Stimulated activated naive B cell treated with anti-CD40 and anti-IgM and Interleukin-4, amounts not matched to agents 10 μg/mL and 1 μg/mL and 100 μg/mL, for 72 hours (primary cell): ENCODE measurements at regions not wholly inside any gene's neighbourhood (a gene's known extent, or its start where the extent isn't known, plus 50 kb on each side); places are given as distances from the start of the nearest gene placed in this dataset.

Experiments
- ATAC-seq, 2 donors: fragments of 150-1000 bp; cut with Tn5 transposase; replicated peaks; 2 replicates each; pipeline ENCODE4 v1.10.0; 2021; ENCODE audit warnings: moderate library complexity in 1 of 2
- DNase-seq: peaks from one replicate; pipeline ENCODE4 v3.0.0; 2021
- H3K27ac Mint-ChIP-seq: one replicate; pipeline ENCODE4 v1.8.0; 2022; ENCODE audit warnings: mild to moderate bottlenecking, mixed read lengths
- H3K27me3 Mint-ChIP-seq, 2 donors: one replicate each; pipeline ENCODE4 v1.8.0; 2022; ENCODE audit warnings: mixed read lengths in 2 of 2
- H3K36me3 Mint-ChIP-seq, 2 donors: one replicate each; pipeline ENCODE4 v1.8.0; 2022; ENCODE audit warnings: mixed read lengths in 2 of 2, mild to moderate bottlenecking in 1 of 2
- H3K4me1 Mint-ChIP-seq, 2 donors: one replicate each; pipeline ENCODE4 v1.8.0; 2022; ENCODE audit warnings: mixed read lengths in 2 of 2, mild to moderate bottlenecking in 1 of 2
- H3K4me3 Mint-ChIP-seq, 2 donors: one replicate each; pipeline ENCODE4 v1.8.0; 2022; ENCODE audit warnings: mild to moderate bottlenecking in 2 of 2, mixed read lengths in 2 of 2, moderate library complexity in 1 of 2
- H3K9me3 Mint-ChIP-seq, 2 donors: one replicate each; pipeline ENCODE4 v1.8.0; 2022; ENCODE audit warnings: mixed read lengths in 2 of 2, mild to moderate bottlenecking in 1 of 2

DNA sequence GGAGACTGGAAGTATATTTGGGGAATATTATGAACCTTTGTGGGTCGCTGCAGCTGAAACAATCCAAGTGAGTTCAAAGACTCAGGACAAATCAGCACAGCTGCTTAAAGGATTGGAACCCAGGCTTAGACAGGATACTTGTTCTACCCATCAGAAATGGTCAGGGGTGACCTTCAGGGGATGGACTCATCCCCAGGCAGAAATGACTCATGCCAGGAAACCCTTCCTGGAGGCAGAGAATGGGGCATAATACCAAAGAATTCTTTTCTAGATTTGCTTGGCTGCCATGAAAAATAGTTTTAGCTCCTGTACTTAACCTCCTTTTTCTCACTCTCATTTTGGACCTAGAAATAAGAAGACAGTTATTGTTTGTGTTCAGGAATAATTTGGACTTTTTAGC is 425.5 kb downstream of the TSN start:
- H3K9me3 Mint-ChIP-seq, result no peaks in the 10 kb centered on the region

DNA sequence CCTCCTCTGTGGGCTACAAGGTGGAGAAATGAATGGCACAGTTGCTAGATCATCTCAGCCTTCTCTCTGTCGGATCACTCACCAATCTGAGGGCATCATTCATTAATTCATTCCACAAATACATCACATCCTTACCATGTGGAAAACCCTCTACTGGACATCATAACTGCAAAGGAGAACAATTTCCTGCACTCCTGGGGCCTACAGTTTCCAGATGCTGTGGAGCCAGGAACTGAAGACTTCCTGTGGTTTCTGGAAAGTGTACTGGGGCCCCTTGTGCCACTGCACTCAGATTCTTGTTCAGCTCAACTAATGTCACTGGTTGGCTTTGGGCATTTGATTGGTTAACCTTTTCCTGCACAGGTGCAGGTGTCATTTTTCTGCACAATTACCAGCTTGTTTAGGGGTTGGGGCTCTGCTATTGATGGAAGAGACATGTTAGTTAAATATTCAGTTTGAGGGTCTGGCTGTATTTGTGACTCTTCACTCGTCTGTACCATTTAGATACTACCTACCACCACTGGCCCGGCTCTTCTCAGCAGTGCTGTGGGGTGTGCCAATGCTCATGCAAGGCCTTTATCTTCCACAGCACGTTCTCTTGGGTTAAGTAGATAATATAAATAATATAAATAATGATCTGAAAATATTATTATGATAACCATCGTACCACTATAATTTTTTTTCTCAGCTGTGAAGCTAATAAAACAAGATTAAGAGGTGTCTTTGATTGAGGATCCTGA is 427.3 kb downstream of the TSN start:
- no peak for DNase-seq
- H3K4me1 Mint-ChIP-seq, result no peaks in the 10 kb centered on the region
- no peak for ATAC-seq
- H3K36me3 Mint-ChIP-seq, result no peaks in the 10 kb centered on the region
- H3K27ac Mint-ChIP-seq, result no peak overlapping the region
- H3K4me3 Mint-ChIP-seq, result no peak overlapping the region
- peaks cover 0 to 5% of the 10 kb centered on the region in 2 donors for H3K27me3 Mint-ChIP-seq
- no peaks in the 10 kb centered on the region for H3K9me3 Mint-ChIP-seq

More for the DNA sequence above, 425.5 kb downstream of the TSN start:
- Mint-ChIP-seq H3K36me3 (no peaks in the 10 kb centered on the region), H3K4me1 (no peaks in the 10 kb centered on the region), H3K27ac (no peak overlapping the region), H3K4me3 (no peak overlapping the region), H3K27me3 (no peaks in the 10 kb centered on the region)
- DNase-seq (no peak), ATAC-seq (no peak)

DNA sequence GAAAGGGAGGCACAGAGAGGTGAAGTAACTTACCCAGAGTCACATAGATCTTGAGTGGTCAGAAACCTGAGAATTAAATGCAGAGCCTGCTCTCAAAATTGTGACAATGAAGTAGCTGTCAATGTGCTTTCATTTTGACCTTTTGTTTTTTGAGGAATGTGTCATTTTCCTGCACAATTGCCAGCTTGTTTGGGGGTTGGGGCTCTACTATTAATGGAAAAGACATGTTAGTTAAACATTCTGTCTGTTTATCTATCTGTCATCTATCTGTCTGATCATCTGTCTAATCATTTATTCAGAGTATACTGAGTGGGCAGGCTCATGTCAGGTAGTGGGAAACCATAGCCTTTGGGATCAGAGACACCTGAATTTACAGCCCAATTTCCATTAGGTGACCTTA is 428.4 kb downstream of the TSN start:
- no peaks in the 10 kb centered on the region for H3K9me3 Mint-ChIP-seq
- no peak overlapping the region for H3K27ac Mint-ChIP-seq
- DNase-seq (no peak), ATAC-seq (no peak)
- peaks cover 0 to 5% of the 10 kb centered on the region in 2 donors for H3K27me3 Mint-ChIP-seq
- H3K4me3 Mint-ChIP-seq, result no peak overlapping the region
- no peaks in the 10 kb centered on the region for H3K36me3 Mint-ChIP-seq
- H3K4me1 Mint-ChIP-seq, result no peaks in the 10 kb centered on the region

DNA sequence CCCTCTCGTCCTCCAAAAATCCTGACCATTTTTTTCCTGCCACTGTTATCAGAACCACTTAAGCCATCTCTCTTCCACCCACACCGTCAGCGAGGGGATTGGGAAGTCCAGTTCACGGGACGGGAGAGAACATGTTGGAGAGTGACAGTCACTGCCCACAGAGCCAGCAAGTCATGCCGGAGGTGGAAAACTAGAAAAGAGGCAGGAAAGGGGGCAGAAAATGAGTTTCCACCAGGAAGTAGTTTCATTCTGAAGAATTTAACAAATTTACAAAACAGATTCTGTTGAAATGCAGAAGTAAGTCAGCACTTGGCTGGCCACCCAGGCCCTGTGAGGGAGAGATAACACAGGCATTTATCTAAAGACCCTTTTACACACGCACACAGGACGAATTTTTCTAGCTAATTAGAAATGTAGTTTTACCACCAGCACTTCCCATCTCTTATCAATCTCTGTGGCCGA is 431.3 kb downstream of the TSN start:
- no peak overlapping the region for H3K27ac Mint-ChIP-seq
- no peaks in the 10 kb centered on the region for H3K4me1 Mint-ChIP-seq
- no peaks in the 10 kb centered on the region for H3K36me3 Mint-ChIP-seq
- H3K27me3 Mint-ChIP-seq, result peaks cover 0 to 5% of the 10 kb centered on the region in 2 donors
- H3K4me3 Mint-ChIP-seq, result no peak overlapping the region
- no peak for ATAC-seq
- no peak for DNase-seq
- H3K9me3 Mint-ChIP-seq, result no peaks in the 10 kb centered on the region

DNA sequence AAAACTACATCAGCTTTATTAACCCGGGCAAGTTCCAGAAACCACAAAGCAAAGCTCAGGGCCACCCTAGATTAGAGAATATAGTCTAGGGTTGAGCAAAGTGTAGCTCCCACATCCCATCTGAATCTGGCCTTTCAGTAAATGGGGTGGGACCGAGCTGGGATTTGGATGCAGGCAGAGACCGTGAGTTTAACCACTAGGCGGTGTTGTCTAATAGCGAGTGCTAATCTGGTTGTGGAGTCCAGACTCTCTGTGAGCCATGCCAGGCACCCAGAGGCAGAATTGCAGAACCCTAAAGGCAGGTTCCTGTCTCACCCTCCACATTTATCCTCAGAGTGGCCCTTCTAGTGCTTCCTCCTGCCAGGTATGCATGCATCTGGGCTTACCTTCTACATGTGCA is 435.9 kb downstream of the TSN start:
- no peak for ATAC-seq
- DNase-seq, result no peak
- Mint-ChIP-seq H3K9me3 (peaks cover 0 to 2% of the 10 kb centered on the region in 2 donors), H3K4me1 (no peaks in the 10 kb centered on the region), H3K4me3 (no peak overlapping the region), H3K36me3 (no peaks in the 10 kb centered on the region), H3K27me3 (peaks cover 0 to 5% of the 10 kb centered on the region in 2 donors), H3K27ac (no peak overlapping the region)

DNA sequence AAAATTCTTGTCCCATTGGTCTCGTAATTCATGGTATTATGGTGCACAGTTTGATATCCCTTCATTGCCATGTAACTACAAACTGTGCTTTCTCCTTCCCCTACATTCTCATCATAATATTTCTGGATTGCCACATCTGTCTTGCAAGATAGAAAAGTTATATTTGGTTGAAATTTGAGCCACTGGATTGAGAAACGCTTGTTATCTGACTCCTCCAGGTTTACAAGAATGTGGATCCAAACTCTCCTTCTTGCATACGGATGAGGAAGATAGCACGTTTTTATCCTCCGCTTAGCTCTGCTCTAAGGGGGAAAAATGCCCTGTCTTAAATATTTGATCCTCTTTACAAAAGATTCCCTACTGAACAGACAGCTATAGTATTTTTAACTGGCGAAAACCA is 438.2 kb downstream of the TSN start:
- Mint-ChIP-seq H3K27me3 (no peaks in the 10 kb centered on the region), H3K4me1 (no peaks in the 10 kb centered on the region), H3K4me3 (no peak overlapping the region), H3K27ac (no peak overlapping the region), H3K36me3 (no peaks in the 10 kb centered on the region), H3K9me3 (peaks cover 0 to 2% of the 10 kb centered on the region in 2 donors)
- ATAC-seq, result no peak
- DNase-seq, result no peak

DNA sequence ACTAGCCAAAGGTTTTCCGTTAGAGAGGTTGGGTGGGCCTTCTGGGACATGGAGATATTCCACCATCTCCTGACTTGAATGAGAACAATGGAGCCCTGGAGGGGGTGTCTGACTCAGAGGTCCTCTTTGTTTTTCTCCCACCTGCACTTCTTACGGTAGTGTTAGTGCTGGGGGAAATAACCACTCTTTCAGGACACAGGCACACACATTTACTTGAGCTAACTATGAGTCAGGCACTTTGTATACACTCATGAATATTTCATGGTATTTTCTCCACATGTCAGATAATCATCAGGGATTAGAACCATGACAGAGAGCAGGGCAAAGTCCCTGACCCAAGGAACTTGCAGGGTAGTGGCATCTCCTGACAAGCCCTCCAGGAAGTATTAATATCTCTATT is 439.1 kb downstream of the TSN start:
- Mint-ChIP-seq H3K36me3 (no peaks in the 10 kb centered on the region), H3K27ac (no peak overlapping the region), H3K4me3 (no peak overlapping the region), H3K9me3 (peaks cover 0 to 3% of the 10 kb centered on the region in 2 donors), H3K27me3 (no peaks in the 10 kb centered on the region), H3K4me1 (no peaks in the 10 kb centered on the region)
- DNase-seq (no peak), ATAC-seq (no peak)

DNA sequence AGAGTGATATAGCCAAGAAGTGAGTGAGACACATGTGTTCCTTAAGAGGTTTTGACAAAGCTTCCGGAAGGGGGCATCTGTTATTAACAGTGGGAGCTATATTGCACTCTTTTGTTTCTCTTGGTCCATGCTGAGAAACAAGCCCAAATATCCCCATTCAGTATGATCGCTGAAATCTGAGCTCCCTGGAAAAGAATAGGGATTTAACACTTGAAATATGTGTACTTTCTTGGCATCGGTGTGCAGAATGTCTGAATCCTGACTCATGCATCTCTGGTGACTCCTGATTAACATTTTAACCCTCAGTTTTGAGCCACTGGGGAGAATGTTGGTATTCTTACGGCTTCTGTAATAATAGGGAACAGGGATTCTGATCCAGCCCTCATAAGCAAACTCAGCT is 448.1 kb downstream of the TSN start:
- H3K36me3 Mint-ChIP-seq, result no peaks in the 10 kb centered on the region
- H3K4me3 Mint-ChIP-seq, result no peak overlapping the region
- DNase-seq (no peak), ATAC-seq (no peak)
- H3K4me1 Mint-ChIP-seq, result no peaks in the 10 kb centered on the region
- H3K27me3 Mint-ChIP-seq, result no peaks in the 10 kb centered on the region
- peaks cover 0 to 3% of the 10 kb centered on the region in 2 donors for H3K9me3 Mint-ChIP-seq
- H3K27ac Mint-ChIP-seq, result no peak overlapping the region

DNA sequence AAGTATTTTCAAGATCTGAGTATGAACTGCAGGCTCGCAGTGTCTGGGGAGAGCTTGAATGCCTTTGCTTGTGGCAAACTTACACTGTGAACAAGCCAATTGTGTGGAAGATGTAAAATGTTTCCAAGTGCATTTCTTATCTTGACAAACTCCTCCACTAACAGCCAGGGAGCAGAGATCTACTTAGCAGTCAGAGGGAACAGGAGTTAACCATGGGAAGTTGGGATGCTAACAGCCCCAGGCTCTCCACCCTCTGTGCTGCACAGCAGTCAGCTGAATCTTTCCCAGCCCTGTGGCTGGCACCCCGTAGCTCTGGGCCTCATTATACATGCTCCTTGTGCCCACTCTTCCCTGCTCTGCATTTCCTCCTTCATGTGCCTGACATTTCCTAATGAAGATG is 450.2 kb downstream of the TSN start:
- ATAC-seq, result no peak
- Mint-ChIP-seq H3K36me3 (no peaks in the 10 kb centered on the region), H3K9me3 (peaks cover 0 to 1% of the 10 kb centered on the region in 2 donors), H3K4me1 (no peaks in the 10 kb centered on the region), H3K4me3 (no peak overlapping the region), H3K27ac (no peak overlapping the region), H3K27me3 (no peaks in the 10 kb centered on the region)
- DNase-seq, result no peak

DNA sequence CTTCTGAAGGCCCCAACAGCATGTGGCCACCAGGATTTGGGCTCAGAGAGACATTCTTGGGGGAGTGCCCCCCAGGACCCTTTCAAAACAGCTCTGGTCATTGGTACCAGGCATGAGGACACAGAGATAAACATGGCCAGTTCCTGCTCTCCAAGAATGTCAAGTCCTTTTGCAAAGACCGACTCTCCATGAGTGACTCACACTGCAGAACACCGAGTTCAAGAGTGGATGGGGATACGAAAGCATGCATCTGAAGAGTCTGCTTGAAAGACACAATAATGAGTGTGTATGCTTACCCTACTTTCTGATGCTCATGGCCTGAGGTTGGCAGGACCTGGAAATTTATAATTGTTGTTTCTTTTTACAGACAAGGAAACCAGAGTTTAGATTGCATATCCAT is 450.6 kb downstream of the TSN start:
- no peak for DNase-seq
- H3K27ac Mint-ChIP-seq, result no peak overlapping the region
- H3K9me3 Mint-ChIP-seq, result peaks cover 0 to 1% of the 10 kb centered on the region in 2 donors

DNA sequence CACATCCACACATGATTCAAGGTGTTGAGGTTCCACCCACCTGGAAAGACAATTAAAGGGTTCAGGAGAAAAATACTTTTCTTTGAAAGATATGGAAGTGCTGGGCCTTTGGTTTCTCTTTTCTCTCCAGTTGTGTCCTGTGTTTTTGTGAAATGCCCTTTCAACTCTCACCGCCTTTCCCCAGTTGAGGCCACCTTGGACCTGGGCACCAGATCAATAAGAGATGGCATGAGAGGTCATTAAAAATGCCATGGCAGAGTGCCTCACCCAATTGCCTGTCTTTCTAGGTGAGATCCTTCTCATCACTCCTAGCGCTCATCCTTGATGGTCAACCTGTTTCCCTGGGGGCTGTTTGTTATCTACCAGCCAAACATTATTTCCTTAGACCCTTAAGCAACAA is 453.9 kb downstream of the TSN start:
- no peak for DNase-seq
- no peak for ATAC-seq
- no peaks in the 10 kb centered on the region for H3K4me1 Mint-ChIP-seq
- no peaks in the 10 kb centered on the region for H3K36me3 Mint-ChIP-seq
- H3K9me3 Mint-ChIP-seq, result peaks cover 0 to under 1% of the 10 kb centered on the region in 2 donors
- no peaks in the 10 kb centered on the region for H3K27me3 Mint-ChIP-seq
- no peak overlapping the region for H3K27ac Mint-ChIP-seq
- no peak overlapping the region for H3K4me3 Mint-ChIP-seq

More for the DNA sequence above, 450.6 kb downstream of the TSN start:
- ATAC-seq, result no peak
- H3K4me3 Mint-ChIP-seq, result no peak overlapping the region
- H3K36me3 Mint-ChIP-seq, result no peaks in the 10 kb centered on the region
- no peaks in the 10 kb centered on the region for H3K27me3 Mint-ChIP-seq
- H3K4me1 Mint-ChIP-seq, result no peaks in the 10 kb centered on the region

DNA sequence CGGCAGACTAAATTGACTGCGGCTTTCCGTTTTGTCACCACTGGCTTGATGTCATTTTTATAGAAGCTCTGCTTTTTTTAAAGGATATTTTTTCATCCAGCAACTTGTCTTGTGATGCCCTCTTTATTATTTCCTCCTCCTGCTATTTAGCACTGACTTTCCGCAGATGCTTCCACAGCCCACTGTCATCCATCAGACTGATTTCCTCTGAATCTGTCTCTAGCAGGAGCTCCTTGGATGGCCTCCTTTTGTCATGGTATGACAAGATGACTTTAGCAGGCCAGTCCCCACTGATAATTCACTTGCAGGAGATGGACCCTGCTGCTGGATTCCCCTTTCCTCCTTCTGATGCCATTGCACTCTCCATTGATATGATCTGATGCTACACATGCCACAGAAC is 454.6 kb downstream of the TSN start:
- Mint-ChIP-seq H3K27ac (no peak overlapping the region), H3K36me3 (no peaks in the 10 kb centered on the region), H3K9me3 (no peaks in the 10 kb centered on the region), H3K27me3 (no peaks in the 10 kb centered on the region), H3K4me3 (no peak overlapping the region), H3K4me1 (no peaks in the 10 kb centered on the region)
- DNase-seq (no peak), ATAC-seq (no peak)

DNA sequence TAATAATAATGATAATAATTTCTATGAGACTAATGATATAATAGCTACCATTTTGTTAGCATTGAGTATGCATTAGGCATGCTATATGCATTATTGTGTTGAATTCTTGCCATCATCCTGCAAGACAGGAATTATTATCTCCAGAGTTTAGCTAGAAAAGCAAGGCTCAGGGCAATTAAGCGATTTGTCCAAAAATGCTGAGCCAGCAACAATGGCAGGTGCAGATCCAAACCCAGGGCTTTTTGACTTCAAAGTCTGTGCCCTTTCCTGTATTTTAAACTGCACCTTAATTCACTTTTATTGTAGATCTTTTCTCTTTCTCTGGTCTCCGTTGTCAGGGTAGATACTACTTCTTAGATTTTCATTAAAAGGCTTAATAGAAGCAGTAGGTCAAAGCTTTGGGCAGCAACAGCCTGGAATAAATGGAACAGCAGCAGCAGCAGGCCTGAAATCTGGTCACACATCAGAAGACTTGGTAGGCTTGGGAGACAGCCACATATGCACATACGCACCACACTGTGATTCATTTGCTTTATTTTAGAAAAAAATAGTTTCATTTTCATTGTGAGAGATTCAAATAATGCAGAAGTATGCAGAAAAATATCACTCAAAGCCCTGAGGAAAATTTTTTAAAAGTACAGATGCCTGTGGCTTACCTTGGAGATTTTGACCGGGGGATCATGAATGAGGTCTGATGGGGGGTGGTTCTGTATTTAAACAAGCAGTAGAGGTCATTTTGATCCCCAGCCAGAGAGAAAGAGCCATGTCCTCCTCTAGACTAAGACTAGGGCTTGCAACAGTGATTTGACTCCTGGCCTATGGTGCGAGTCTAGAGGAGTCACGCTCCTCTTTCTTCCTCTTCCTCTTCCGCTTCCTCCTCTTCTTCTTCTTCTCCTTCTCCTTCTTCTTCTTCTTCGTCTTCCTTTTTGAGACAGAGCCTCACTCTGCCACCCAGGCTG is 455.7 kb downstream of the TSN start:
- DNase-seq, result no peak
- H3K27me3 Mint-ChIP-seq, result no peaks in the 10 kb centered on the region
- H3K36me3 Mint-ChIP-seq, result no peaks in the 10 kb centered on the region
- ATAC-seq, result no peak
- H3K4me3 Mint-ChIP-seq, result no peak overlapping the region
- H3K27ac Mint-ChIP-seq, result no peak overlapping the region
- H3K9me3 Mint-ChIP-seq, result no peaks in the 10 kb centered on the region
- no peaks in the 10 kb centered on the region for H3K4me1 Mint-ChIP-seq

DNA sequence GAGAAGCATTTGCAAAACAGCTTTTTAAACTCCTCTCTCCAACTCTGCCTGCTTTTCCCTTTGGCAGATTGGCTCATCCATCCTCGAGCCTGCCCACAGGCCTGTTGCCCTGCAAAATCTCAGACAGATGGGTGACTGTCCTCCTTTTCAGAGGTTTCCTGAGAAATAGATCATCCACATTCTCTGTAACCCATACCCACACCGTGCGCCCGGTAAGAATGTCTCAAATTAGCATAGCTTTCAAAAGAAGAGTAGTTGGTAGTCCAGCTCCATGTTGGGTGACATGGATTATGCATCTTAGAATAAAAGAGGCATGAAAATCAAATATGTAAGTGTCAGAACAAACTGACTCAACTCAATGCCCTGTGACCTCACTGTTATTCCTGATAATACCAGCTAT is 457.9 kb downstream of the TSN start:
- no peak for DNase-seq
- H3K4me1 Mint-ChIP-seq, result no peaks in the 10 kb centered on the region

DNA sequence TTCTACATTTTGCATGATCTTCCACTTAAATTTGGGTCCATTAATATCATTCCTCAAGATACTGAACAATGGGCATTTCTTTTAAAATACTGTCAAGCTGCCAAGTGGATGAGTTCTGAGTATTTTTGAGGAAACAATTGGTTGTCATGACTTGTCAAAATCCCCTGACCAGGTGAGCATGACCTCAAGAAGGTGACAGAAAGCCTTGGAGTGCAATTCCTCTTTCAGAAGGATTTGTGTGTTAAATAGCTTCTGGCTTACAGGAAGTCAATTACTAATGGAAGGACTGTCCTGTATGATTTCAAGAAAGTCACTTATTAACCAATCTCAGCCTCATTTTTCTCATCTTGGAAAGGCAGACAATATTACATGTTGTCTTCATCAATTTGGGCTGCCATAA is 460.6 kb downstream of the TSN start:
- Mint-ChIP-seq H3K4me3 (no peak overlapping the region), H3K9me3 (no peaks in the 10 kb centered on the region), H3K27me3 (no peaks in the 10 kb centered on the region), H3K4me1 (no peaks in the 10 kb centered on the region), H3K36me3 (no peaks in the 10 kb centered on the region), H3K27ac (no peak overlapping the region)
- DNase-seq, result no peak
- ATAC-seq, result no peak

More for the DNA sequence above, 457.9 kb downstream of the TSN start:
- Mint-ChIP-seq H3K9me3 (no peaks in the 10 kb centered on the region), H3K27ac (no peak overlapping the region), H3K36me3 (no peaks in the 10 kb centered on the region), H3K4me3 (no peak overlapping the region), H3K27me3 (no peaks in the 10 kb centered on the region)
- ATAC-seq, result no peak
